GM18867 (cell line): ENCODE measurements at regions not wholly inside any gene's neighbourhood (a gene's known extent, or its start where the extent isn't known, plus 50 kb on each side); places are given as distances from the start of the nearest gene placed in this dataset.
A peak's percentile ranks its signal among the peaks of the same experiment; 100 is the strongest.

ENCODE experiments used
- ATAC-seq: cut with Tn5 transposase; IDR thresholded peaks from one replicate; pipeline ENCODE4 v1.9.1; 2021; ENCODE audit warnings: mild to moderate bottlenecking, moderate library complexity; ENCODE audit not compliant: unreplicated experiment

- no peak for ATAC-seq
These were observed 559.7 kb upstream of the POU3F2 start for GRCh38 chr6:98274691-98275090.

- no peak for ATAC-seq
These were observed 553.9 kb upstream of the POU3F2 start for GRCh38 chr6:98280492-98280891.

- ATAC-seq: no peak
These were observed 547.8 kb upstream of the POU3F2 start for GRCh38 chr6:98286620-98287019.

GRCh38 chr6:98287876-98288275, 546.5 kb upstream of the POU3F2 start:
- ATAC-seq: no peak

GRCh38 chr6:98292810-98293209, 541.6 kb upstream of the POU3F2 start:
- no peak for ATAC-seq

GRCh38 chr6:98295515-98296175, 538.7 kb upstream of the POU3F2 start:
- ATAC-seq: no peak

GRCh38 chr6:98308564-98308963, 525.8 kb upstream of the POU3F2 start:
- no peak for ATAC-seq

- no peak for ATAC-seq
These were observed 523.9 kb upstream of the POU3F2 start for GRCh38 chr6:98310443-98310842.

- peak; percentile 98 for ATAC-seq
These were observed 510.8 kb upstream of the POU3F2 start for GRCh38 chr6:98323605-98324004.

GRCh38 chr6:98324446-98324845, 509.9 kb upstream of the POU3F2 start:
- no peak for ATAC-seq

- ATAC-seq: no peak
These were observed 509.0 kb upstream of the POU3F2 start for GRCh38 chr6:98325366-98325765.

GRCh38 chr6:98333273-98333672, 501.1 kb upstream of the POU3F2 start:
- no peak for ATAC-seq

GRCh38 chr6:98335594-98335993, 498.8 kb upstream of the POU3F2 start:
- ATAC-seq: no peak

GRCh38 chr6:98339506-98339905, 494.9 kb upstream of the POU3F2 start:
- no peak for ATAC-seq

GRCh38 chr6:98343004-98343403, 491.4 kb upstream of the POU3F2 start:
- no peak for ATAC-seq

GRCh38 chr6:98343797-98344196, 490.6 kb upstream of the POU3F2 start:
- no peak for ATAC-seq

- no peak for ATAC-seq
These were observed 482.0 kb upstream of the POU3F2 start for GRCh38 chr6:98352348-98352747.

GRCh38 chr6:98358173-98358572, 476.2 kb upstream of the POU3F2 start:
- no peak for ATAC-seq

- no peak for ATAC-seq
These were observed 468.0 kb upstream of the POU3F2 start for GRCh38 chr6:98366371-98366770.

- ATAC-seq: no peak
These were observed 453.8 kb upstream of the POU3F2 start for GRCh38 chr6:98380589-98380988.

GRCh38 chr6:98382246-98382645, 452.1 kb upstream of the POU3F2 start:
- peak; percentile 41 for ATAC-seq

- ATAC-seq: no peak
These were observed 450.0 kb upstream of the POU3F2 start for GRCh38 chr6:98384334-98384733.

GRCh38 chr6:98384801-98385200, 449.6 kb upstream of the POU3F2 start:
- ATAC-seq: no peak
